WTC11 (cell line): ENCODE measurements at regions not wholly inside any gene's neighbourhood (a gene's known extent, or its start where the extent isn't known, plus 50 kb on each side); places are given as distances from the start of the nearest gene placed in this dataset.

Experiments
- CDX4 ChIP-seq: fragments of 250-450 bp; sonication (Bioruptor Pico); IDR thresholded peaks from 2 replicates; pipeline ENCODE4 v1.9.0; 2021; ENCODE audit warnings: moderate library complexity, mild to moderate bottlenecking, inconsistent platforms, borderline replicate concordance
- CREB1 ChIP-seq: sonication (generic); formaldehyde crosslinking; IDR thresholded peaks from 2 replicates; pipeline ENCODE4 v1.8.0; 2023; ENCODE audit warnings: mild to moderate bottlenecking, missing genetic modification reagents
- CTCF ChIP-seq: fragments of 200-600 bp; IDR thresholded peaks from 2 replicates; pipeline ENCODE4 v1.8.0; 2022; ENCODE audit warnings: antibody characterized with exemption
- ETV6 ChIP-seq: sonication (generic); formaldehyde crosslinking; IDR thresholded peaks from 2 replicates; pipeline ENCODE4 v1.8.1; 2022; ENCODE audit warnings: mild to moderate bottlenecking, missing genetic modification reagents
- JUN ChIP-seq: sonication (generic); formaldehyde crosslinking; IDR thresholded peaks from 2 replicates; pipeline ENCODE4 v1.8.0; 2023; ENCODE audit warnings: mild to moderate bottlenecking, missing genetic modification reagents
- KAT7 ChIP-seq: sonication (generic); formaldehyde crosslinking; IDR thresholded peaks from 2 replicates; pipeline ENCODE4 v1.8.1; 2023; ENCODE audit warnings: missing genetic modification reagents, mild to moderate bottlenecking, borderline replicate concordance
- MAX ChIP-seq: sonication (generic); formaldehyde crosslinking; IDR thresholded peaks from 2 replicates; pipeline ENCODE4 v1.8.0; 2022; ENCODE audit warnings: mild to moderate bottlenecking, missing genetic modification reagents
- MYBL2 ChIP-seq: sonication (generic); formaldehyde crosslinking; IDR thresholded peaks from 2 replicates; pipeline ENCODE4 v1.8.1; 2023; ENCODE audit warnings: mild to moderate bottlenecking, moderate library complexity, missing genetic modification reagents
- NFYB ChIP-seq: sonication (generic); formaldehyde crosslinking; conservative IDR thresholded peaks from 2 replicates; pipeline ENCODE4 v1.8.0; 2022; ENCODE audit warnings: low read depth, missing genetic modification reagents
- ZNF121 ChIP-seq: sonication (generic); formaldehyde crosslinking; IDR thresholded peaks from 2 replicates; pipeline ENCODE4 v1.8.0; 2023; ENCODE audit warnings: missing genetic modification reagents
- TF ChIP-seq, protein P1 (sequence below): sonication (generic); formaldehyde crosslinking; IDR thresholded peaks from 2 replicates; pipeline ENCODE4 v1.8.1; 2023; ENCODE audit warnings: mild to moderate bottlenecking, missing genetic modification reagents

DNA sequence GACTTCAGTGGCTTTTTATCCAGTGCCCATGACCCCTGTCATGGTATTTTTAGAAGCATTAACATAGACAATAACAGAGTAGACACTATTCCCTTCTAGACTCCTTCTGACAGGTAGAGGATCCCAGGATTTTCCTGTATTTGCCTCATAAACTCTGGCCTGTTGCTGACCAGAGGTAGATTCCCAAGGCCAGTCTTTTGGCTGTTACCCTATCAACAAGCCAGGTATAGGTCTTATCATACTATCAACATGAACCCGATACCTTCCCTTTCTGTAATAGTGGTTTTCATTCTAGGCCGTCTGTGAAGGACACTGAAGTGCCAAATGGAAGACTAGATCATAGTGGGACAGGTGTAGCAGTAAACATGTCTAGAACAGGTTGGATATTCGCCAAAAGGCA, 76.2 kb upstream of the CHRDL1 start:
- TF ChIP-seq CTCF = no peak
- TF ChIP-seq MYBL2 (CRISPR knock-in tag) = no peak
- TF ChIP-seq MAX (CRISPR knock-in tag) = no peak
- TF ChIP-seq JUN (CRISPR knock-in tag) = no peak
- TF ChIP-seq, protein P1, sequence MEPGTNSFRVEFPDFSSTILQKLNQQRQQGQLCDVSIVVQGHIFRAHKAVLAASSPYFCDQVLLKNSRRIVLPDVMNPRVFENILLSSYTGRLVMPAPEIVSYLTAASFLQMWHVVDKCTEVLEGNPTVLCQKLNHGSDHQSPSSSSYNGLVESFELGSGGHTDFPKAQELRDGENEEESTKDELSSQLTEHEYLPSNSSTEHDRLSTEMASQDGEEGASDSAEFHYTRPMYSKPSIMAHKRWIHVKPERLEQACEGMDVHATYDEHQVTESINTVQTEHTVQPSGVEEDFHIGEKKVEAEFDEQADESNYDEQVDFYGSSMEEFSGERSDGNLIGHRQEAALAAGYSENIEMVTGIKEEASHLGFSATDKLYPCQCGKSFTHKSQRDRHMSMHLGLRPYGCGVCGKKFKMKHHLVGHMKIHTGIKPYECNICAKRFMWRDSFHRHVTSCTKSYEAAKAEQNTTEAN (CRISPR knock-in tag) = no peak
- TF ChIP-seq NFYB (CRISPR knock-in tag) = no peak
- TF ChIP-seq ETV6 (CRISPR knock-in tag) = no peak
- TF ChIP-seq CDX4 (CRISPR knock-in tag) = no peak
- TF ChIP-seq KAT7 (CRISPR knock-in tag) = no peak
- TF ChIP-seq CREB1 (CRISPR knock-in tag) = no peak
- TF ChIP-seq ZNF121 = no peak
